Left lung (tissue), 4 donors: ENCODE measurements at regions not wholly inside any gene's neighbourhood (a gene's known extent, or its start where the extent isn't known, plus 50 kb on each side); places are given as distances from the start of the nearest gene placed in this dataset.

ENCODE experiments used
- ATAC-seq: fragments of 200-7000 bp; cut with Tn5 transposase; one replicate; pipeline ENCODE4 v1.9.1; 2020; ENCODE audit warnings: moderate library complexity
- DNase-seq, 4 donors: peaks; one replicate each; pipeline ENCODE4 v3.0.0-alpha.2; 2013 to 2020
- H3K27ac ChIP-seq, 2 donors: fragments of 200-600 bp; sonication (generic) in 1 of 2; one replicate each; pipeline versions ENCODE4 v1.5.0 to v1.8.0; 2020 to 2021
- H3K27me3 ChIP-seq, 2 donors: fragments of 200-600 bp; sonication (generic) in 1 of 2; one replicate each; pipeline versions ENCODE4 v1.5.0 to v1.8.0; 2020 to 2021
- H3K36me3 ChIP-seq, 2 donors: fragments of 200-600 bp; sonication (generic) in 1 of 2; one replicate each; pipeline versions ENCODE4 v1.5.0 to v1.8.0; 2020 to 2021
- H3K4me1 ChIP-seq, 2 donors: fragments of 200-600 bp; one replicate each; pipeline ENCODE4 v1.8.0; 2021
- H3K4me3 ChIP-seq, 2 donors: fragments of 200-600 bp; sonication (generic) in 1 of 2; one replicate each; pipeline versions ENCODE4 v1.5.0 to v1.8.0; 2020 to 2021; ENCODE audit warnings: mild to moderate bottlenecking in 1 of 2
- H3K9me3 ChIP-seq, 2 donors: fragments of 200-600 bp; sonication (generic) in 1 of 2; one replicate each; pipeline versions ENCODE4 v1.5.0 to v1.8.0; 2020 to 2021
- CTCF ChIP-seq, 2 donors: fragments of 200-600 bp; sonication (generic) in 1 of 2; IDR thresholded peaks; one replicate each; pipeline versions ENCODE4 v1.5.0 to v1.8.0; 2021; ENCODE audit warnings: antibody characterized with exemption in 2 of 2
- intact Hi-C, 2 donors: fragments of 100-400 bp; cut with DNase I; formaldehyde crosslinking; loops; one replicate each; pipeline versions ENCODE4 v1.11.2 to v1.14.2; 2022
- donor health status: DM: no; HTN: yes; CAD: no.
- donor health status: DM: no; HTN: no; CAD: no.

- no peak overlapping the region for H3K27ac ChIP-seq
- H3K4me1 ChIP-seq: no peaks in the 10 kb centered on the region
- H3K36me3 ChIP-seq: no peaks in the 10 kb centered on the region
- H3K9me3 ChIP-seq: no peaks in the 10 kb centered on the region
- no peak for TF ChIP-seq CTCF (IDR thresholded peaks at IDR 0.05)
- DNase-seq (no peak), ATAC-seq (no peak)
- H3K4me3 ChIP-seq: no peak overlapping the region
- H3K27me3 ChIP-seq: no peaks in the 10 kb centered on the region
- intact Hi-C loops: no loop called here
These were observed 164.0 kb upstream of the NRP1 start for GRCh38 chr10:33498391-33498891.

- Histone ChIP-seq H3K27me3 (no peaks in the 10 kb centered on the region), H3K27ac (no peak overlapping the region), H3K36me3 (no peaks in the 10 kb centered on the region), H3K4me1 (no peaks in the 10 kb centered on the region), H3K4me3 (no peak overlapping the region), H3K9me3 (no peaks in the 10 kb centered on the region)
- intact Hi-C loops: no loop called here
- ATAC-seq: no peak
- no peak for TF ChIP-seq CTCF (IDR thresholded peaks at IDR 0.05)
- DNase-seq: no peak
These were observed 162.9 kb upstream of the NRP1 start for GRCh38 chr10:33497338-33497737.

- no peak for TF ChIP-seq CTCF (IDR thresholded peaks at IDR 0.05)
- ATAC-seq (no peak), DNase-seq (no peak)
- intact Hi-C loops: no loop called here
- Histone ChIP-seq H3K4me1 (no peaks in the 10 kb centered on the region), H3K27ac (no peak overlapping the region), H3K27me3 (no peaks in the 10 kb centered on the region), H3K36me3 (no peaks in the 10 kb centered on the region), H3K9me3 (no peaks in the 10 kb centered on the region), H3K4me3 (no peak overlapping the region)
These were observed 161.6 kb upstream of the NRP1 start for GRCh38 chr10:33496096-33496495.

- DNase-seq (no peak), ATAC-seq (no peak)
- Histone ChIP-seq H3K4me1 (no peaks in the 10 kb centered on the region), H3K27me3 (no peaks in the 10 kb centered on the region), H3K27ac (no peak overlapping the region), H3K4me3 (no peak overlapping the region), H3K36me3 (no peaks in the 10 kb centered on the region), H3K9me3 (no peaks in the 10 kb centered on the region)
- intact Hi-C loops: no loop called here
- TF ChIP-seq CTCF (IDR thresholded peaks at IDR 0.05): no peak
These were observed 160.3 kb upstream of the NRP1 start for GRCh38 chr10:33494694-33495265.

GRCh38 chr10:33493978-33494377 is 159.5 kb upstream of the NRP1 start:
- H3K27me3 ChIP-seq: no peaks in the 10 kb centered on the region
- no peak for ATAC-seq
- H3K9me3 ChIP-seq: no peaks in the 10 kb centered on the region
- H3K4me1 ChIP-seq: no peaks in the 10 kb centered on the region
- no peak overlapping the region for H3K27ac ChIP-seq
- no peak for TF ChIP-seq CTCF (IDR thresholded peaks at IDR 0.05)
- no peak for DNase-seq
- no peak overlapping the region for H3K4me3 ChIP-seq
- intact Hi-C loops: no loop called here
- H3K36me3 ChIP-seq: no peaks in the 10 kb centered on the region
